WTC11 (cell line): ENCODE measurements at regions not wholly inside any gene's neighbourhood (a gene's known extent, or its start where the extent isn't known, plus 50 kb on each side); places are given as distances from the start of the nearest gene placed in this dataset.
"Not testable (repeated sequence)": the region's sequence is repeated elsewhere in the genome, so short reads cannot be mapped to it uniquely, and the experiment has no call there.

Experiments
- ATF3 ChIP-seq: sonication (generic); formaldehyde crosslinking; conservative IDR thresholded peaks from 2 replicates; pipeline ENCODE4 v1.8.1; 2022; ENCODE audit warnings: mild to moderate bottlenecking, missing genetic modification reagents
- CREB1 ChIP-seq: sonication (generic); formaldehyde crosslinking; IDR thresholded peaks from 2 replicates; pipeline ENCODE4 v1.8.0; 2023; ENCODE audit warnings: mild to moderate bottlenecking, missing genetic modification reagents
- CREM ChIP-seq: sonication (generic); formaldehyde crosslinking; IDR thresholded peaks from 2 replicates; pipeline ENCODE4 v1.8.1; 2022; ENCODE audit warnings: mild to moderate bottlenecking, missing genetic modification reagents, moderate library complexity
- CTCF ChIP-seq: fragments of 200-600 bp; IDR thresholded peaks from 2 replicates; pipeline ENCODE4 v1.8.0; 2022; ENCODE audit warnings: antibody characterized with exemption
- E2F1 ChIP-seq: sonication (generic); formaldehyde crosslinking; IDR thresholded peaks from 2 replicates; pipeline ENCODE4 v1.8.0; 2022; ENCODE audit warnings: mild to moderate bottlenecking, missing genetic modification reagents
- EMX1 ChIP-seq: fragments of 250-450 bp; sonication (Bioruptor Pico); IDR thresholded peaks from 2 replicates; pipeline ENCODE4 v1.8.0; 2021; ENCODE audit warnings: mild to moderate bottlenecking
- FOXP4 ChIP-seq: sonication (generic); formaldehyde crosslinking; IDR thresholded peaks from 2 replicates; pipeline ENCODE4 v1.8.0; 2022; ENCODE audit warnings: mild to moderate bottlenecking, missing genetic modification reagents
- JUN ChIP-seq: sonication (generic); formaldehyde crosslinking; IDR thresholded peaks from 2 replicates; pipeline ENCODE4 v1.8.0; 2023; ENCODE audit warnings: mild to moderate bottlenecking, missing genetic modification reagents
- NFE2L1 ChIP-seq: sonication (generic); formaldehyde crosslinking; IDR thresholded peaks from 2 replicates; pipeline ENCODE4 v1.8.1; 2023; ENCODE audit warnings: missing genetic modification reagents
- NR2C2 ChIP-seq: sonication (generic); formaldehyde crosslinking; IDR thresholded peaks from 2 replicates; pipeline ENCODE4 v1.8.0; 2022; ENCODE audit warnings: mild to moderate bottlenecking, missing genetic modification reagents
- SP1 ChIP-seq: sonication (generic); formaldehyde crosslinking; conservative IDR thresholded peaks from 2 replicates; pipeline ENCODE4 v1.8.1; 2022; ENCODE audit warnings: missing genetic modification reagents
- USF2 ChIP-seq: sonication (generic); formaldehyde crosslinking; IDR thresholded peaks from 2 replicates; pipeline ENCODE4 v1.8.1; 2023; ENCODE audit warnings: mild to moderate bottlenecking, missing genetic modification reagents, moderate library complexity
- ZNF232 ChIP-seq: sonication (generic); formaldehyde crosslinking; IDR thresholded peaks from 2 replicates; pipeline ENCODE4 v1.8.0; 2022; ENCODE audit warnings: mild to moderate bottlenecking, missing genetic modification reagents
- ZNF423 ChIP-seq: fragments of 250-450 bp; sonication (Bioruptor Pico); IDR thresholded peaks from 2 replicates; pipeline ENCODE4 v2.1.2; 2022; ENCODE audit warnings: mild to moderate bottlenecking, moderate library complexity

DNA sequence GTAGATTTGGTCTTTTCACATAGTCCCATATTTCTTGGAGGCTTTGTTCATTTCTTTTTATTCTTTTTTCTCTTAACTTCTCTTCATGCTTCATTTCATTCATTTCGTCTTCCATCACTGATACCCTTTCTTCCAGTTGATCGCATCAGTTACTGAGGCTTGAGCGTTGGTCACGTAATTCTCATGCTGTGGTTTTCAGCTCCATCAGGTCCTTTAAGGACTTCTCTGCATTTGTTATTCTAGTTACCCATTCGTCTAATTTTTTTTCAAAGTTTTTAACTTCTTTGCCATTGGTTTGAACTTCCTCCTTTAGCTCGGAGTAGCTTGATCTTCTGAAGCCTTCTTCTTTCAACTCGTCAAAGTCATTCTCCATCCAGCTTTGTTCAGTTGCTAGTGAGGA, 387.6 kb upstream of the ZMIZ1 start:
- TF ChIP-seq ZNF423 (CRISPR knock-in tag); CTCF; NR2C2 (CRISPR knock-in tag); JUN; FOXP4; SP1 (CRISPR knock-in tag); ATF3 (CRISPR knock-in tag); USF2 (CRISPR knock-in tag); EMX1 (CRISPR knock-in tag); E2F1; NFE2L1 (CRISPR knock-in tag); CREB1 (CRISPR knock-in tag); ZNF232 (CRISPR knock-in tag); CREM (CRISPR knock-in tag): not testable (repeated sequence)
